Tibial artery (tissue), 4 donors: ENCODE measurements at regions not wholly inside any gene's neighbourhood (a gene's known extent, or its start where the extent isn't known, plus 50 kb on each side); places are given as distances from the start of the nearest gene placed in this dataset.

Experiments
- DNase-seq, 2 donors: peaks; one replicate each; pipeline ENCODE4 v3.0.0-alpha.2; 2019
- H3K27ac ChIP-seq, 2 donors: fragments of 200-600 bp; sonication (generic) in 1 of 2; 1 replicate in 1 of 2; 2 replicates in 1 of 2; pipeline ENCODE4 v1.5.1; 2018 to 2019; ENCODE audit warnings: mild to moderate bottlenecking in 1 of 2
- H3K27me3 ChIP-seq, 2 donors: fragments of 200-600 bp; sonication (generic) in 1 of 2; one replicate each; pipeline versions ENCODE4 v1.5.1 to v1.6.0; 2016 to 2019
- H3K36me3 ChIP-seq, 3 donors: fragments of 200-600 bp; sonication (generic) in 2 of 3; one replicate each; pipeline ENCODE4 v1.5.1; 2016 to 2019; ENCODE audit warnings: mild to moderate bottlenecking in 2 of 3
- H3K4me1 ChIP-seq, 4 donors: fragments of 200-600 bp; sonication (generic) in 2 of 4; 1 replicate in 3 of 4; 2 replicates in 1 of 4; pipeline ENCODE4 v1.5.1; 2016 to 2019
- H3K4me3 ChIP-seq, 2 donors: fragments of 200-600 bp; sonication (generic) in 1 of 2; 1 replicate in 1 of 2; 2 replicates in 1 of 2; pipeline ENCODE4 v1.5.1; 2018 to 2019; ENCODE audit warnings: mild to moderate bottlenecking in 2 of 2
- H3K9me3 ChIP-seq, 3 donors: fragments of 200-600 bp; sonication (generic) in 1 of 3; one replicate each; pipeline ENCODE4 v1.5.1; 2016 to 2019
- CTCF ChIP-seq, 2 experiments: fragments of 200-600 bp in 1 of 2; fragments of 450-650 bp in 1 of 2; IDR thresholded peaks; one replicate each; pipeline ENCODE4 v1.5.1; 2017 to 2019; ENCODE audit warnings: antibody characterized with exemption in 2 of 2, mild to moderate bottlenecking in 1 of 2, moderate library complexity in 1 of 2
- intact Hi-C: fragments of 100-400 bp; cut with DNase I; formaldehyde crosslinking; loops from one replicate; pipeline ENCODE4 v1.15.0; 2023; ENCODE audit warnings: low total_unique reads

GRCh38 chrX:35101901-35102300 lies 159.3 kb downstream of the FAM47B start:
- Histone ChIP-seq H3K27me3 (no peaks in the 10 kb centered on the region), H3K4me3 (no peak overlapping the region), H3K36me3 (no peaks in the 10 kb centered on the region), H3K27ac (no peak overlapping the region), H3K9me3 (no peaks in the 10 kb centered on the region), H3K4me1 (no peaks in the 10 kb centered on the region)
- TF ChIP-seq CTCF (IDR thresholded peaks at IDR 0.05) = no peak
- DNase-seq = no peak
- intact Hi-C loops = no loop called here

DNA sequence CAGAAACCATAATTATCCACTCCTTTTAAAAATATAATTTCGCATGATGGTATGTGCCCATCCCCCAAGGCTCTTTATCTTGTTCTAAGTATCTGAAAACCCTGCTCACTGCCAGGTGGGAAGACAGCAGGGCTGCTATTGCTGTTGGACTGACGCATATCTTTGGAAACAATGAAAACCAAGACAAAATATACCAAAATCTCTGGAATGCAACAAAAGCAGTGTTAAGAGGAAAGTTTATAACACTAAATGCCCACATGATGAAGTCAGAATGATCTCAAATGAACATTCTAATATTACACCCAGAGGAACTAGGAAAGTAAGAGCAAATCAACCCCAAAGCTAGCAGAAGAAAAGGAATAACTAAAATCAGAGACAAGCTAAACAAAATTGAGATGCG lies 162.0 kb downstream of the FAM47B start:
- TF ChIP-seq CTCF (IDR thresholded peaks at IDR 0.05) = no peak
- Histone ChIP-seq H3K4me1 (no peaks in the 10 kb centered on the region), H3K27me3 (no peaks in the 10 kb centered on the region), H3K27ac (no peak overlapping the region), H3K9me3 (no peaks in the 10 kb centered on the region), H3K36me3 (no peaks in the 10 kb centered on the region), H3K4me3 (no peak overlapping the region)
- no peak for DNase-seq
- intact Hi-C loops = no loop called here

DNA sequence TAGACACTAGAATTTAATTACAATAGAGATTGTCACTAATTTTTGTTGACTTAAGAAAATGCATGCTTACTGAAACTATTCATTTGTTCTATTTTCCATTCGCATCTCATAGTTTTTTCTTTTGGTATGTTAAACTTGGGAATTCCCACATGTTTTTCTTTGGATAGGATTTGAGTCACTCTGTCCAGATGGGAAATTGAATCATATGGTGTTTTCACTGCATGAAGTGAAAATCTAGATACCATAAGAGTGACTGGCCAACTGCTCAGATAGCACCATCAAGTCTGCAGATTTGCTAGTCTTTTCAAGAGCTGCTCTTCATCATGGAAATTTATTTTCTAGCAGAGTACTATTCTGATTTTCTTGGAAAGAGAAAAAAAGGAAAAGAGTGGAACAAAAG lies 172.6 kb downstream of the FAM47B start:
- Histone ChIP-seq H3K4me3 (no peak overlapping the region), H3K36me3 (no peaks in the 10 kb centered on the region), H3K9me3 (peaks cover 0 to 8% (median 3%) of the 10 kb centered on the region in 3 donors), H3K4me1 (no peaks in the 10 kb centered on the region), H3K27me3 (no peaks in the 10 kb centered on the region), H3K27ac (no peak overlapping the region)
- intact Hi-C loops = no loop called here
- no peak for TF ChIP-seq CTCF (IDR thresholded peaks at IDR 0.05)
- no peak for DNase-seq

GRCh38 chrX:35122756-35123155 lies 180.2 kb downstream of the FAM47B start:
- H3K27ac ChIP-seq = no peak overlapping the region
- no peak overlapping the region for H3K4me3 ChIP-seq
- H3K4me1 ChIP-seq = no peaks in the 10 kb centered on the region
- no peaks in the 10 kb centered on the region for H3K9me3 ChIP-seq
- H3K27me3 ChIP-seq = no peaks in the 10 kb centered on the region
- no peak for DNase-seq
- H3K36me3 ChIP-seq = no peaks in the 10 kb centered on the region
- intact Hi-C loops = no loop called here
- no peak for TF ChIP-seq CTCF (IDR thresholded peaks at IDR 0.05)

GRCh38 chrX:35149517-35149916 lies 206.9 kb downstream of the FAM47B start:
- no peak for DNase-seq
- Histone ChIP-seq H3K9me3 (no peaks in the 10 kb centered on the region), H3K27me3 (no peaks in the 10 kb centered on the region), H3K4me1 (no peaks in the 10 kb centered on the region), H3K27ac (no peak overlapping the region), H3K4me3 (no peak overlapping the region), H3K36me3 (no peaks in the 10 kb centered on the region)
- TF ChIP-seq CTCF (IDR thresholded peaks at IDR 0.05) = no peak
- intact Hi-C loops = no loop called here

GRCh38 chrX:35150052-35150451 lies 207.5 kb downstream of the FAM47B start:
- no peak for DNase-seq
- intact Hi-C loops = no loop called here
- H3K4me1 ChIP-seq = no peaks in the 10 kb centered on the region
- no peak overlapping the region for H3K4me3 ChIP-seq
- TF ChIP-seq CTCF (IDR thresholded peaks at IDR 0.05) = no peak
- H3K27ac ChIP-seq = no peak overlapping the region
- H3K9me3 ChIP-seq = no peaks in the 10 kb centered on the region
- H3K27me3 ChIP-seq = no peaks in the 10 kb centered on the region
- H3K36me3 ChIP-seq = no peaks in the 10 kb centered on the region
